HEK293 (cell line): ENCODE measurements at regions not wholly inside any gene's neighbourhood (a gene's known extent, or its start where the extent isn't known, plus 50 kb on each side); places are given as distances from the start of the nearest gene placed in this dataset.

Experiments used
- CTCF ChIA-PET: fragments of 350-600 bp; formaldehyde crosslinking; extraction: SDS; loops from one replicate; lab custom pipeline; 2021; ENCODE audit warnings: antibody characterized with exemption; lab: Yijun Ruan, JAX
- POLR2A ChIA-PET: fragments of 300-600 bp; formaldehyde crosslinking; extraction: SDS; loops from one replicate; lab custom pipeline; 2020; ENCODE audit warnings: antibody characterized with exemption, inconsistent platforms; lab: Yijun Ruan, JAX
- H3K27ac ChIP-seq: fragments of 200-500 bp; sonication (Bioruptor generic); 2 replicates; pipeline ENCODE4 v1.5.1; 2014; ENCODE audit warnings: low read depth, low read length, control low read depth, inconsistent platforms; ENCODE audit errors: extremely low read depth
- H3K36me3 ChIP-seq, 2 experiments: fragments of 200-500 bp in 1 of 2; sonication (Bioruptor generic) in 1 of 2; 1 replicate in 1 of 2; 2 replicates in 1 of 2; pipeline ENCODE4 v1.5.1; 2014 to 2017; ENCODE audit warnings: inconsistent platforms in 2 of 2, low read length in 2 of 2; ENCODE audit not compliant: control insufficient read depth in 2 of 2, insufficient read depth in 1 of 2
- H3K4me1 ChIP-seq: fragments of 200-500 bp; sonication (Bioruptor generic); 2 replicates; pipeline ENCODE4 v1.5.1; 2014; ENCODE audit warnings: mild to moderate bottlenecking, low read length, inconsistent platforms; ENCODE audit not compliant: control insufficient read depth, insufficient read depth
- H3K4me3 ChIP-seq: 2 replicates; pipeline ENCODE4 v1.5.1; 2011; ENCODE audit warnings: low read depth, mild to moderate bottlenecking, control low read depth, low read length, moderate library complexity
- H3K9me3 ChIP-seq: fragments of 200-500 bp; sonication (Bioruptor generic); 2 replicates; pipeline ENCODE4 v1.5.1; 2014; ENCODE audit warnings: low read depth, low read length, inconsistent platforms; ENCODE audit not compliant: control insufficient read depth, insufficient read depth
- FEZF1 ChIP-seq: fragments of 450-650 bp; formaldehyde crosslinking; IDR thresholded peaks from 2 replicates; pipeline ENCODE4 v1.5.1; 2016; ENCODE audit warnings: missing biosample characterization, missing genetic modification characterization
- GLI2 ChIP-seq: fragments of 450-650 bp; formaldehyde crosslinking; IDR thresholded peaks from 2 replicates; pipeline ENCODE4; 2017; ENCODE audit warnings: missing biosample characterization, missing genetic modification characterization, low read depth, borderline replicate concordance
- GLIS1 ChIP-seq: fragments of 450-650 bp; formaldehyde crosslinking; IDR thresholded peaks from 2 replicates; pipeline ENCODE4 v1.5.1; 2016; ENCODE audit warnings: missing biosample characterization, missing genetic modification characterization
- KLF16 ChIP-seq: fragments of 450-650 bp; formaldehyde crosslinking; IDR thresholded peaks from 2 replicates; pipeline ENCODE4 v1.5.1; 2017; ENCODE audit warnings: missing biosample characterization, missing genetic modification characterization
- MZF1 ChIP-seq: fragments of 450-650 bp; formaldehyde crosslinking; IDR thresholded peaks from 2 replicates; pipeline ENCODE4 v1.5.1; 2017; ENCODE audit warnings: missing biosample characterization, missing genetic modification characterization, borderline replicate concordance
- TRIM28 ChIP-seq: IDR thresholded peaks from 2 replicates; pipeline ENCODE4 v1.6.1; 2011; ENCODE audit warnings: low read length, control low read depth, borderline replicate concordance
- ZFHX2 ChIP-seq: fragments of 450-650 bp; formaldehyde crosslinking; conservative IDR thresholded peaks from 2 replicates; pipeline ENCODE4 v1.5.1; 2016; ENCODE audit warnings: missing biosample characterization, missing genetic modification characterization
- ZNF112 ChIP-seq: fragments of 450-650 bp; formaldehyde crosslinking; IDR thresholded peaks from 2 replicates; pipeline ENCODE4 v1.5.0; 2017; ENCODE audit warnings: missing biosample characterization, missing genetic modification characterization
- ZNF19 ChIP-seq: fragments of 450-650 bp; formaldehyde crosslinking; IDR thresholded peaks from 2 replicates; pipeline ENCODE4; 2016; ENCODE audit warnings: missing biosample characterization, missing genetic modification characterization, low read depth
- ZNF221 ChIP-seq: fragments of 450-650 bp; formaldehyde crosslinking; IDR thresholded peaks from 2 replicates; pipeline ENCODE4 v1.5.1; 2017; ENCODE audit warnings: missing biosample characterization, missing genetic modification characterization, borderline replicate concordance
- ZNF394 ChIP-seq: fragments of 450-650 bp; formaldehyde crosslinking; IDR thresholded peaks from 2 replicates; pipeline ENCODE4 v1.5.1; 2016; ENCODE audit warnings: missing biosample characterization, missing genetic modification characterization, mild to moderate bottlenecking, moderate library complexity, borderline replicate concordance
- ZNF416 ChIP-seq: fragments of 450-650 bp; formaldehyde crosslinking; IDR thresholded peaks from 2 replicates; pipeline ENCODE4 v1.5.1; 2016; ENCODE audit warnings: missing biosample characterization, missing genetic modification characterization
- ZNF544 ChIP-seq: fragments of 450-650 bp; formaldehyde crosslinking; IDR thresholded peaks from 2 replicates; pipeline ENCODE4 v1.5.0; 2017; ENCODE audit warnings: missing biosample characterization, missing genetic modification characterization
- ZNF555 ChIP-seq: fragments of 450-650 bp; formaldehyde crosslinking; conservative IDR thresholded peaks from 2 replicates; pipeline ENCODE4 v1.5.1; 2017; ENCODE audit warnings: missing biosample characterization, mild to moderate bottlenecking, missing genetic modification characterization, inconsistent platforms
- ZNF558 ChIP-seq: fragments of 450-650 bp; formaldehyde crosslinking; IDR thresholded peaks from 2 replicates; pipeline ENCODE4 v1.5.1; 2016; ENCODE audit warnings: missing biosample characterization, missing genetic modification characterization
- ZNF560 ChIP-seq: fragments of 450-650 bp; formaldehyde crosslinking; IDR thresholded peaks from 2 replicates; pipeline ENCODE4 v1.5.1; 2017; ENCODE audit warnings: missing biosample characterization, missing genetic modification characterization, borderline replicate concordance
- ZNF585B ChIP-seq: fragments of 450-650 bp; formaldehyde crosslinking; IDR thresholded peaks from 2 replicates; pipeline ENCODE4 v1.5.1; 2016; ENCODE audit warnings: missing biosample characterization, missing genetic modification characterization
- ZNF621 ChIP-seq: fragments of 450-650 bp; formaldehyde crosslinking; IDR thresholded peaks from 2 replicates; pipeline ENCODE4 v1.5.1; 2017; ENCODE audit warnings: missing biosample characterization, missing genetic modification characterization
- ZNF664 ChIP-seq: fragments of 450-650 bp; formaldehyde crosslinking; IDR thresholded peaks from 2 replicates; pipeline ENCODE4 v1.5.1; 2016; ENCODE audit warnings: missing biosample characterization, missing genetic modification characterization
- ZNF768 ChIP-seq: fragments of 450-650 bp; formaldehyde crosslinking; IDR thresholded peaks from 2 replicates; pipeline ENCODE4 v1.5.1; 2018; ENCODE audit warnings: missing biosample characterization, mild to moderate bottlenecking, missing genetic modification characterization
- ZNF837 ChIP-seq: fragments of 450-650 bp; formaldehyde crosslinking; IDR thresholded peaks from 2 replicates; pipeline ENCODE4 v1.5.1; 2016; ENCODE audit warnings: missing biosample characterization, missing genetic modification characterization
- TF ChIP-seq, protein P1 (sequence below): fragments of 450-650 bp; formaldehyde crosslinking; IDR thresholded peaks from 2 replicates; pipeline ENCODE4 v1.5.1; 2016; ENCODE audit warnings: missing biosample characterization, missing genetic modification characterization
- TF ChIP-seq, protein P2 (sequence below): fragments of 450-650 bp; IDR thresholded peaks from 2 replicates; pipeline ENCODE4 v1.5.1; 2018; ENCODE audit warnings: missing biosample characterization, missing genetic modification characterization
- TF ChIP-seq, protein P3 (sequence below): fragments of 450-650 bp; formaldehyde crosslinking; IDR thresholded peaks from 2 replicates; pipeline ENCODE4 v1.5.1; 2017; ENCODE audit warnings: missing biosample characterization, missing genetic modification characterization

DNA sequence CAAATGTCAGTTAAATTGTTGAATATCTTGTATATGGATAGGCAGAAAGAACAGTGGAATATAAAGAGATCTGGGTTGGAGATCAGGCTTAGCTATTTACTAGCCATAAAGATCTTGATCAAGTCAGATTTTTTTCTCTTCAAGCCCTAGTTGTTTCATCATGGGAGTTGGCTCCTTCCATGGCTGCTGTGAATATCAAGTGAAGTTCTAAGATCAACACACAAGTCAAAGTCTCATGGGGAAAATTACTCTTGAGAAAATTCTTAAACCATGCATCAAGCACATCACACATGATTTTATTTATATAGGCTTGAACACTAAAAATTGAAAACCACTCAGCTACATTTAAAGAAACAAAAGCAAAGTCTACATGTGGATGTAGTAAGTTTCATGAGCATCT is 79.8 kb downstream of the C1D start:
- Histone ChIP-seq H3K36me3 (no peaks in the 10 kb centered on the region), H3K27ac (no peak overlapping the region), H3K4me1 (no peaks in the 10 kb centered on the region), H3K9me3 (no peaks in the 10 kb centered on the region; the same call in 1 of the 2 replicates), H3K4me3 (no peak overlapping the region)
- POLR2A ChIA-PET = no interaction called here
- CTCF ChIA-PET = no interaction called here
- TF ChIP-seq ZNF621 (no peak), GLIS1 (tag by site-specific recombination) (no peak), ZNF837 (tag by site-specific recombination) (no peak), GLI2 (no peak), ZNF221 (tag by site-specific recombination) (no peak), ZNF558 (tag by site-specific recombination) (no peak), ZNF416 (tag by site-specific recombination) (no peak), ZNF560 (tag by site-specific recombination) (no peak), KLF16 (tag by site-specific recombination) (no peak), ZNF664 (tag by site-specific recombination) (no peak), ZNF555 (tag by site-specific recombination) (no peak)
- TF ChIP-seq, protein P1, sequence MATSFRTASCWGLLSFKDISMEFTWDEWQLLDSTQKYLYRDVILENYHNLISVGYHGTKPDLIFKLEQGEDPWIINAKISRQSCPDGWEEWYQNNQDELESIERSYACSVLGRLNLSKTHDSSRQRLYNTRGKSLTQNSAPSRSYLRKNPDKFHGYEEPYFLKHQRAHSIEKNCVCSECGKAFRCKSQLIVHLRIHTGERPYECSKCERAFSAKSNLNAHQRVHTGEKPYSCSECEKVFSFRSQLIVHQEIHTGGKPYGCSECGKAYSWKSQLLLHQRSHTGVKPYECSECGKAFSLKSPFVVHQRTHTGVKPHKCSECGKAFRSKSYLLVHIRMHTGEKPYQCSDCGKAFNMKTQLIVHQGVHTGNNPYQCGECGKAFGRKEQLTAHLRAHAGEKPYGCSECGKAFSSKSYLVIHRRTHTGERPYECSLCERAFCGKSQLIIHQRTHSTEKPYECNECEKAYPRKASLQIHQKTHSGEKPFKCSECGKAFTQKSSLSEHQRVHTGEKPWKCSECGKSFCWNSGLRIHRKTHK (tag by site-specific recombination) = no peak
- TF ChIP-seq, protein P2, sequence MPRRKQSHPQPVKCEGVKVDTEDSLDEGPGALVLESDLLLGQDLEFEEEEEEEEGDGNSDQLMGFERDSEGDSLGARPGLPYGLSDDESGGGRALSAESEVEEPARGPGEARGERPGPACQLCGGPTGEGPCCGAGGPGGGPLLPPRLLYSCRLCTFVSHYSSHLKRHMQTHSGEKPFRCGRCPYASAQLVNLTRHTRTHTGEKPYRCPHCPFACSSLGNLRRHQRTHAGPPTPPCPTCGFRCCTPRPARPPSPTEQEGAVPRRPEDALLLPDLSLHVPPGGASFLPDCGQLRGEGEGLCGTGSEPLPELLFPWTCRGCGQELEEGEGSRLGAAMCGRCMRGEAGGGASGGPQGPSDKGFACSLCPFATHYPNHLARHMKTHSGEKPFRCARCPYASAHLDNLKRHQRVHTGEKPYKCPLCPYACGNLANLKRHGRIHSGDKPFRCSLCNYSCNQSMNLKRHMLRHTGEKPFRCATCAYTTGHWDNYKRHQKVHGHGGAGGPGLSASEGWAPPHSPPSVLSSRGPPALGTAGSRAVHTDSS (tag by site-specific recombination) = no peak

DNA sequence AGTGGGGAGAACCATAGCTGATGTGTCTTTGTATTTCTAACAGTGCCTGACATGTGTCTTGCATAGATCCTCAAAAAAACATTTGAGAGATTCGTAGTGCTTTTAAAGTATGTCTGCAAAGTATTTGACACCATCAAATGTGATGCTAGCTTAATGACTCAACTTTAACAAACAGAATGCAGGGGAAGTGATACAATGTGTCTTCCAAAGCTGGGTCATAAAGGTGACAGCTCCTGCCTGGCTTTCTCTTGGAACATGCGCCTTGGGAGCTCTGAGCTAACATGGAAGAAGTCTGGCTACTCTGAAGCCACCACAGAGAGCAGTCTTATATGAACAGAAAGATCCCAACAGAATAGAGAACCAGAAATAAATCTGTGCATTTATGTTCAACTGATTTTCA is 78.2 kb downstream of the C1D start:
- TF ChIP-seq ZNF544 (no peak), ZNF394 (tag by site-specific recombination) (no peak), ZNF112 (no peak), FEZF1 (tag by site-specific recombination) (no peak), ZNF768 (tag by site-specific recombination) (no peak), MZF1 (tag by site-specific recombination) (no peak), ZNF585B (tag by site-specific recombination) (no peak), TRIM28 (no peak), ZFHX2 (tag by site-specific recombination) (no peak), ZNF19 (no peak)
- TF ChIP-seq, protein P3, sequence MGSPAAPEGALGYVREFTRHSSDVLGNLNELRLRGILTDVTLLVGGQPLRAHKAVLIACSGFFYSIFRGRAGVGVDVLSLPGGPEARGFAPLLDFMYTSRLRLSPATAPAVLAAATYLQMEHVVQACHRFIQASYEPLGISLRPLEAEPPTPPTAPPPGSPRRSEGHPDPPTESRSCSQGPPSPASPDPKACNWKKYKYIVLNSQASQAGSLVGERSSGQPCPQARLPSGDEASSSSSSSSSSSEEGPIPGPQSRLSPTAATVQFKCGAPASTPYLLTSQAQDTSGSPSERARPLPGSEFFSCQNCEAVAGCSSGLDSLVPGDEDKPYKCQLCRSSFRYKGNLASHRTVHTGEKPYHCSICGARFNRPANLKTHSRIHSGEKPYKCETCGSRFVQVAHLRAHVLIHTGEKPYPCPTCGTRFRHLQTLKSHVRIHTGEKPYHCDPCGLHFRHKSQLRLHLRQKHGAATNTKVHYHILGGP (tag by site-specific recombination) = no peak
- no peaks in the 10 kb centered on the region for H3K4me1 ChIP-seq
- H3K9me3 ChIP-seq = no peaks in the 10 kb centered on the region; the same call in 1 of the 2 replicates
- H3K36me3 ChIP-seq = no peaks in the 10 kb centered on the region
- H3K27ac ChIP-seq = no peak overlapping the region
- ChIA-PET POLR2A (no interaction called here), CTCF (interaction anchor here (0.6 to 0.9 kb wide), 2 partner anchors 13 to 151 kb away, joined by 3 read pairs; no protein-coding TSS in a partner anchor)
- no peak overlapping the region for H3K4me3 ChIP-seq
